Gastrocnemius medialis (tissue), 4 donors: ENCODE measurements at regions not wholly inside any gene's neighbourhood (a gene's known extent, or its start where the extent isn't known, plus 50 kb on each side); places are given as distances from the start of the nearest gene placed in this dataset.

Experiments used
- POLR2A ChIP-seq, 2 donors: fragments of 450-650 bp; IDR thresholded peaks; one replicate each; pipeline ENCODE4 v1.6.1; 2017; ENCODE audit warnings: antibody characterized with exemption in 2 of 2, mild to moderate bottlenecking in 2 of 2, moderate library complexity in 2 of 2
- TF ChIP-seq, protein P1 (sequence below), 5 experiments: fragments of 450-650 bp in 3 of 5; fragments of 200-600 bp in 2 of 5; sonication (generic) in 2 of 5; IDR thresholded peaks in 4 of 5; conservative IDR thresholded peaks in 1 of 5; 1 replicate in 4 of 5; 2 replicates in 1 of 5; pipeline ENCODE4 v1.5.1; 2016 to 2019; ENCODE audit warnings: antibody characterized with exemption in 5 of 5, mild to moderate bottlenecking in 3 of 5, moderate library complexity in 3 of 5

DNA sequence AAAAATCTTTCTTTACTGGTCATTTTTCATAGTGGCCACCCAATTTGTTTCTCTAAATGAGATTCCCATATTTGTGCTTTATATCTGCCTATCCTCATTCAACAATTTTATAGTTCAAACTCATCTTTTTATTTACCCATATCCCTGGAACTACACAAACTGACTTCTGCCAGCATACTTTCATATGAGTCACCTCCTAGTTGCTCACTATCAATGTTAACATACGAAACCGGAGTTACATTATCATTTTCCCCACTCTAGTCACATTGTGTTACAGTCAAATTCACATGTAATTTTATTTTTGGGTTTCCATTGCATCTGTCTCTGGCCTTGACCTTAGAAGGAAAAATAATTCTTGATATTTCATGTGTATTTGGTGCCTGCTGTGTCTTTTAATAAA, 499.4 kb downstream of the MAFB start:
- TF ChIP-seq, protein P1, sequence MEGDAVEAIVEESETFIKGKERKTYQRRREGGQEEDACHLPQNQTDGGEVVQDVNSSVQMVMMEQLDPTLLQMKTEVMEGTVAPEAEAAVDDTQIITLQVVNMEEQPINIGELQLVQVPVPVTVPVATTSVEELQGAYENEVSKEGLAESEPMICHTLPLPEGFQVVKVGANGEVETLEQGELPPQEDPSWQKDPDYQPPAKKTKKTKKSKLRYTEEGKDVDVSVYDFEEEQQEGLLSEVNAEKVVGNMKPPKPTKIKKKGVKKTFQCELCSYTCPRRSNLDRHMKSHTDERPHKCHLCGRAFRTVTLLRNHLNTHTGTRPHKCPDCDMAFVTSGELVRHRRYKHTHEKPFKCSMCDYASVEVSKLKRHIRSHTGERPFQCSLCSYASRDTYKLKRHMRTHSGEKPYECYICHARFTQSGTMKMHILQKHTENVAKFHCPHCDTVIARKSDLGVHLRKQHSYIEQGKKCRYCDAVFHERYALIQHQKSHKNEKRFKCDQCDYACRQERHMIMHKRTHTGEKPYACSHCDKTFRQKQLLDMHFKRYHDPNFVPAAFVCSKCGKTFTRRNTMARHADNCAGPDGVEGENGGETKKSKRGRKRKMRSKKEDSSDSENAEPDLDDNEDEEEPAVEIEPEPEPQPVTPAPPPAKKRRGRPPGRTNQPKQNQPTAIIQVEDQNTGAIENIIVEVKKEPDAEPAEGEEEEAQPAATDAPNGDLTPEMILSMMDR (IDR thresholded peaks at IDR 0.05 in 4 of 5, conservative IDR thresholded peaks at IDR 0.05 in 1 of 5): no peak
- TF ChIP-seq POLR2A (IDR thresholded peaks at IDR 0.05): no peak
